ENCODE measurements at regions not wholly inside any gene's neighbourhood (a gene's known extent, or its start where the extent isn't known, plus 50 kb on each side); places are given as distances from the start of the nearest gene placed in this dataset.

DNA sequence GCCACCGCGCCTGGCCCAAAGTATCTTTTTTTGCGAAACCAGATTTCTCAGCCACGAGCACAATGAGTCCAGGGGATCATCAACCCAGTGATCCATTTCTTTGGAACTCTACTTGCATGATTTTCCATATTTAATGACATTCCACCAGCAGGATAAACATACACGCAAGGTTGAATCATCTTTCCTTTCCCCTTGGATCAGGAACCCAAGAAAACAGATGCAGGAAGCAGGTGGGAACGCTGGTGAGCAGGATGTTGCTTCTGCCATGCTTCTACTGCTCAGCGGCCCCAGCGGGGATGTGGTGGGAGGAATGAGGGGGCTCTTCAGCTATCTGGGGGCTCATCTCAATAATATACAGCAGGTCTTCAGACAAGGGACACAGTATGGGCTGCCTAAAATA lies 118.2 kb downstream of the SEC61B start:
- H3K9ac ChIP-seq (ENCODE audit: insufficient read depth, low read depth, low read length) = no peak overlapping the region
- ChIA-PET CTCF (ENCODE audit: low intra/inter-chr PET ratio, low total read pairs) (no interaction called here), POLR2A (no interaction called here)
- no peaks in the 10 kb centered on the region for H3K36me3 ChIP-seq (replicated peaks in 1 of 2; ENCODE audit: control insufficient read depth in 1 of 2, insufficient read depth in 2 of 2, low read length in 2 of 2)
- no peaks in the 10 kb centered on the region for H3K9me3 ChIP-seq (ENCODE audit: low read length)
- FAIRE-seq = no peak
- no peak for TF ChIP-seq ZNF570 (CRISPR knock-in tag; IDR thresholded peaks at IDR 0.05; ENCODE audit: borderline replicate concordance)
- TF ChIP-seq, protein P1, sequence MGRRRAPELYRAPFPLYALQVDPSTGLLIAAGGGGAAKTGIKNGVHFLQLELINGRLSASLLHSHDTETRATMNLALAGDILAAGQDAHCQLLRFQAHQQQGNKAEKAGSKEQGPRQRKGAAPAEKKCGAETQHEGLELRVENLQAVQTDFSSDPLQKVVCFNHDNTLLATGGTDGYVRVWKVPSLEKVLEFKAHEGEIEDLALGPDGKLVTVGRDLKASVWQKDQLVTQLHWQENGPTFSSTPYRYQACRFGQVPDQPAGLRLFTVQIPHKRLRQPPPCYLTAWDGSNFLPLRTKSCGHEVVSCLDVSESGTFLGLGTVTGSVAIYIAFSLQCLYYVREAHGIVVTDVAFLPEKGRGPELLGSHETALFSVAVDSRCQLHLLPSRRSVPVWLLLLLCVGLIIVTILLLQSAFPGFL (CRISPR knock-in tag; IDR thresholded peaks at IDR 0.05) = no peak
- TF ChIP-seq DNMT1 (CRISPR knock-in tag; IDR thresholded peaks at IDR 0.05) = no peak
- no peak for TF ChIP-seq TAF15 (IDR thresholded peaks at IDR 0.05; ENCODE audit: low read depth, low read length, poor library complexity, severe bottlenecking)
- no peak for TF ChIP-seq ZC3H13 (CRISPR knock-in tag; IDR thresholded peaks at IDR 0.05)
- TF ChIP-seq NKX3-1 (CRISPR knock-in tag; IDR thresholded peaks at IDR 0.05) = no peak
- TF ChIP-seq ARNTL (CRISPR knock-in tag; IDR thresholded peaks at IDR 0.05) = no peak
- TF ChIP-seq, protein P2, sequence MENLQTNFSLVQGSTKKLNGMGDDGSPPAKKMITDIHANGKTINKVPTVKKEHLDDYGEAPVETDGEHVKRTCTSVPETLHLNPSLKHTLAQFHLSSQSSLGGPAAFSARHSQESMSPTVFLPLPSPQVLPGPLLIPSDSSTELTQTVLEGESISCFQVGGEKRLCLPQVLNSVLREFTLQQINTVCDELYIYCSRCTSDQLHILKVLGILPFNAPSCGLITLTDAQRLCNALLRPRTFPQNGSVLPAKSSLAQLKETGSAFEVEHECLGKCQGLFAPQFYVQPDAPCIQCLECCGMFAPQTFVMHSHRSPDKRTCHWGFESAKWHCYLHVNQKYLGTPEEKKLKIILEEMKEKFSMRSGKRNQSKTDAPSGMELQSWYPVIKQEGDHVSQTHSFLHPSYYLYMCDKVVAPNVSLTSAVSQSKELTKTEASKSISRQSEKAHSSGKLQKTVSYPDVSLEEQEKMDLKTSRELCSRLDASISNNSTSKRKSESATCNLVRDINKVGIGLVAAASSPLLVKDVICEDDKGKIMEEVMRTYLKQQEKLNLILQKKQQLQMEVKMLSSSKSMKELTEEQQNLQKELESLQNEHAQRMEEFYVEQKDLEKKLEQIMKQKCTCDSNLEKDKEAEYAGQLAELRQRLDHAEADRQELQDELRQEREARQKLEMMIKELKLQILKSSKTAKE (CRISPR knock-in tag; IDR thresholded peaks at IDR 0.05; ENCODE audit: borderline replicate concordance) = no peak
- no peak for TF ChIP-seq IKZF4 (CRISPR knock-in tag; IDR thresholded peaks at IDR 0.05; ENCODE audit: borderline replicate concordance, low read depth, not compliant biosample characterization)
- TF ChIP-seq SMAD9 (CRISPR knock-in tag; IDR thresholded peaks at IDR 0.05) = no peak
- TF ChIP-seq ZNF20 (CRISPR knock-in tag; IDR thresholded peaks at IDR 0.05) = no peak
- TF ChIP-seq, protein P3, sequence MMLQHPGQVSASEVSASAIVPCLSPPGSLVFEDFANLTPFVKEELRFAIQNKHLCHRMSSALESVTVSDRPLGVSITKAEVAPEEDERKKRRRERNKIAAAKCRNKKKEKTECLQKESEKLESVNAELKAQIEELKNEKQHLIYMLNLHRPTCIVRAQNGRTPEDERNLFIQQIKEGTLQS (CRISPR knock-in tag; IDR thresholded peaks at IDR 0.05) = no peak
- TF ChIP-seq FOXO1 (CRISPR knock-in tag; IDR thresholded peaks at IDR 0.05) = no peak
- TF ChIP-seq, protein P4, sequence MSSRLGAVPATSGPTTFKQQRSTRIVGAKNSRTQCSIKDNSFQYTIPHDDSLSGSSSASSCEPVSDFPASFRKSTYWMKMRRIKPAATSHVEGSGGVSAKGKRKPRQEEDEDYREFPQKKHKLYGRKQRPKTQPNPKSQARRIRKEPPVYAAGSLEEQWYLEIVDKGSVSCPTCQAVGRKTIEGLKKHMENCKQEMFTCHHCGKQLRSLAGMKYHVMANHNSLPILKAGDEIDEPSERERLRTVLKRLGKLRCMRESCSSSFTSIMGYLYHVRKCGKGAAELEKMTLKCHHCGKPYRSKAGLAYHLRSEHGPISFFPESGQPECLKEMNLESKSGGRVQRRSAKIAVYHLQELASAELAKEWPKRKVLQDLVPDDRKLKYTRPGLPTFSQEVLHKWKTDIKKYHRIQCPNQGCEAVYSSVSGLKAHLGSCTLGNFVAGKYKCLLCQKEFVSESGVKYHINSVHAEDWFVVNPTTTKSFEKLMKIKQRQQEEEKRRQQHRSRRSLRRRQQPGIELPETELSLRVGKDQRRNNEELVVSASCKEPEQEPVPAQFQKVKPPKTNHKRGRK (CRISPR knock-in tag; IDR thresholded peaks at IDR 0.05) = no peak
- no peak for TF ChIP-seq SNAPC2 (CRISPR knock-in tag; IDR thresholded peaks at IDR 0.05)
- no peak for TF ChIP-seq GLI4 (CRISPR knock-in tag; IDR thresholded peaks at IDR 0.05; ENCODE audit: borderline replicate concordance)
- no peak for TF ChIP-seq ZNF264 (CRISPR knock-in tag; IDR thresholded peaks at IDR 0.05)
- TF ChIP-seq POGZ (CRISPR knock-in tag; IDR thresholded peaks at IDR 0.05) = no peak
- no peak overlapping the region for H3K4me3 ChIP-seq (replicated peaks in 1 of 3; ENCODE audit: insufficient read depth in 1 of 3, low read depth in 2 of 3, low read length in 3 of 3)
- 45% methylated on average over 8 of the region's 8 CpGs for WGBS (ENCODE audit: low lambda C conversion rate)
- H3K4me1 ChIP-seq (ENCODE audit: insufficient read depth, low read length) = no peaks in the 10 kb centered on the region
- intact Hi-C loops (cut with micrococcal nuclease; ENCODE audit: unreplicated experiment) (no loop called here), in situ Hi-C loops (cut with HindIII; ENCODE audit: extremely low pct_ligation_motif_present, low pct_unique_long_range_greater_than_20kb) (no loop called here)
- H3K27me3 ChIP-seq (ENCODE audit: control insufficient read depth in 1 of 2, insufficient read depth in 2 of 2, low read length in 2 of 2) = peaks cover 0 to 12% of the 10 kb centered on the region in 2 experiments; a peak in 2 of 5 replicates
- DNase-seq (ENCODE audit: low spot score) = no peak
- no peak for ATAC-seq
- H3K79me2 ChIP-seq (ENCODE audit: insufficient read depth, low read length) = no peaks in the 10 kb centered on the region
- no peak overlapping the region for H3K4me2 ChIP-seq (ENCODE audit: low read depth, low read length)
- no peak overlapping the region for H3K27ac ChIP-seq (ENCODE audit: extremely low read length, insufficient read depth, low read length)
- no peaks in the 10 kb centered on the region for H4K20me1 ChIP-seq (ENCODE audit: insufficient read depth, low read length)
- H2AFZ ChIP-seq (ENCODE audit: low read length) = no peak overlapping the region
- no TSS peak for BruUV-seq (replicated peaks)
